ENCODE measurements at regions not wholly inside any gene's neighbourhood (a gene's known extent, or its start where the extent isn't known, plus 50 kb on each side); places are given as distances from the start of the nearest gene placed in this dataset.
A peak's percentile ranks its signal among the peaks of the same experiment; 100 is the strongest.

GRCh38 chr1:228825041-228825440 is 89.8 kb downstream of the RHOU start (continued):
- no peak for TF ChIP-seq TGIF2 (CRISPR knock-in tag; IDR thresholded peaks at IDR 0.05)
- no peak for TF ChIP-seq AGO2 (optimal IDR thresholded peaks at IDR 0.05; ENCODE audit: low read depth, low read length)
- no peak for TF ChIP-seq ZNF20 (CRISPR knock-in tag; IDR thresholded peaks at IDR 0.05)
- no peak for TF ChIP-seq MAFG (CRISPR knock-in tag; IDR thresholded peaks at IDR 0.05)
- no peak for TF ChIP-seq ZSCAN9 (CRISPR knock-in tag; IDR thresholded peaks at IDR 0.05; ENCODE audit: borderline replicate concordance)
- TF ChIP-seq PHF21A (CRISPR knock-in tag; IDR thresholded peaks at IDR 0.05): no peak
- no peak for TF ChIP-seq ZNF597 (CRISPR knock-in tag; IDR thresholded peaks at IDR 0.05)

GRCh38 chr1:228825840-228826484 is 90.7 kb downstream of the RHOU start:
- Histone ChIP-seq H2AFZ (ENCODE audit: low read length) (no peak overlapping the region), H3K27me3 (ENCODE audit: control insufficient read depth in 1 of 2, insufficient read depth in 2 of 2, low read length in 2 of 2) (no peaks in the 10 kb centered on the region), H4K20me1 (ENCODE audit: insufficient read depth, low read length) (no peaks in the 10 kb centered on the region), H3K4me2 (ENCODE audit: low read depth, low read length) (peak overlapping the region; percentile 61), H3K9me3 (ENCODE audit: low read length) (no peaks in the 10 kb centered on the region), H3K27ac (ENCODE audit: extremely low read length, insufficient read depth, low read length) (peak overlapping the region; percentile 33), H3K9ac (ENCODE audit: insufficient read depth, low read depth, low read length) (peak overlapping the region; percentile 18; the same call in 1 of the 2 replicates), H3K36me3 (replicated peaks in 1 of 2; ENCODE audit: control insufficient read depth in 1 of 2, insufficient read depth in 2 of 2, low read length in 2 of 2) (no peaks in the 10 kb centered on the region), H3K79me2 (ENCODE audit: insufficient read depth, low read length) (no peaks in the 10 kb centered on the region), H3K4me1 (ENCODE audit: insufficient read depth, low read length) (peaks cover 76% of the 10 kb centered on the region), H3K4me3 (replicated peaks in 1 of 3; ENCODE audit: insufficient read depth in 1 of 3, low read depth in 2 of 3, low read length in 3 of 3) (peak overlapping the region in 1 of 3 experiments; percentile 19; a peak in 1 of 6 replicates)
- intact Hi-C loops (cut with micrococcal nuclease; ENCODE audit: unreplicated experiment): no loop called here
- POLR2A ChIA-PET: interaction anchor here (1.5 to 3.1 kb wide), 2 partner anchors 10 to 12 kb away, joined by 3 to 17 read pairs; no protein-coding TSS in a partner anchor
- CTCF ChIA-PET (ENCODE audit: low intra/inter-chr PET ratio, low total read pairs): no interaction called here
- ATAC-seq (peak; percentile 79), FAIRE-seq (peak; percentile 15), DNase-seq (ENCODE audit: low spot score) (peak; percentile 44)
- in situ Hi-C loops (cut with HindIII; ENCODE audit: extremely low pct_ligation_motif_present, low pct_unique_long_range_greater_than_20kb): no loop called here
- 23% methylated on average over 5 of the region's 5 CpGs for WGBS (ENCODE audit: low lambda C conversion rate)
- no TSS peak for BruUV-seq (replicated peaks)
- no peak for TF ChIP-seq AHR (CRISPR knock-in tag; IDR thresholded peaks at IDR 0.05)
- peak; percentile 54; the same call in 1 of the 2 replicates for TF ChIP-seq SOX5 (CRISPR knock-in tag; IDR thresholded peaks at IDR 0.05; ENCODE audit: borderline replicate concordance)
- peak; percentile 61; the same call in 1 of the 2 replicates for TF ChIP-seq AHDC1 (CRISPR knock-in tag; IDR thresholded peaks at IDR 0.05; ENCODE audit: borderline replicate concordance)
- TF ChIP-seq ZSCAN25 (CRISPR knock-in tag; IDR thresholded peaks at IDR 0.05): no peak
- TF ChIP-seq MXD3 (CRISPR knock-in tag; IDR thresholded peaks at IDR 0.05): no peak
- 0 out of 2 replicates have a peak, but pooled peaks have one; percentile 25 for TF ChIP-seq PHF21A (CRISPR knock-in tag; IDR thresholded peaks at IDR 0.05)
- peak; percentile 72 for TF ChIP-seq ZNF292 (CRISPR knock-in tag; IDR thresholded peaks at IDR 0.05; ENCODE audit: borderline replicate concordance, low read depth)
- 0 out of 2 replicates have a peak, but pooled peaks have one; percentile 33 for TF ChIP-seq TARDBP (CRISPR knock-in tag; IDR thresholded peaks at IDR 0.05)

Data from HepG2 (cell line).